HG03196 (cell line): ENCODE measurements at regions not wholly inside any gene's neighbourhood (a gene's known extent, or its start where the extent isn't known, plus 50 kb on each side); places are given as distances from the start of the nearest gene placed in this dataset.

ENCODE experiments used
- ATAC-seq: cut with Tn5 transposase; IDR thresholded peaks from one replicate; pipeline ENCODE4 v1.9.1; 2021; ENCODE audit not compliant: unreplicated experiment

- no peak for ATAC-seq
Observed at GRCh38 chr3:117120014-117120413, 410.4 kb downstream of the TUSC7 start.

GRCh38 chr3:117122609-117123008 is 413.0 kb downstream of the TUSC7 start:
- no peak for ATAC-seq

GRCh38 chr3:117126460-117126859 is 416.9 kb downstream of the TUSC7 start:
- ATAC-seq = no peak

- ATAC-seq = no peak
Observed at GRCh38 chr3:117126946-117127546, 417.5 kb downstream of the TUSC7 start.

- no peak for ATAC-seq
Observed at GRCh38 chr3:117128133-117128532, 418.6 kb downstream of the TUSC7 start.

- ATAC-seq = no peak
Observed at GRCh38 chr3:117128872-117129271, 419.3 kb downstream of the TUSC7 start.

- no peak for ATAC-seq
Observed at GRCh38 chr3:117129516-117129915, 419.9 kb downstream of the TUSC7 start.

- ATAC-seq = no peak
Observed at GRCh38 chr3:117130222-117130621, 420.6 kb downstream of the TUSC7 start.

GRCh38 chr3:117131259-117131658 is 421.7 kb downstream of the TUSC7 start:
- no peak for ATAC-seq

GRCh38 chr3:117133066-117133465 is 423.5 kb downstream of the TUSC7 start:
- no peak for ATAC-seq

GRCh38 chr3:117135207-117135606 is 425.6 kb downstream of the TUSC7 start:
- no peak for ATAC-seq

- no peak for ATAC-seq
Observed at GRCh38 chr3:117136003-117136402, 426.4 kb downstream of the TUSC7 start.

- no peak for ATAC-seq
Observed at GRCh38 chr3:117137065-117137464, 427.5 kb downstream of the TUSC7 start.

- ATAC-seq = no peak
Observed at GRCh38 chr3:117139681-117140080, 430.1 kb downstream of the TUSC7 start.

GRCh38 chr3:117141812-117142211 is 432.2 kb downstream of the TUSC7 start:
- ATAC-seq = no peak

- no peak for ATAC-seq
Observed at GRCh38 chr3:117144853-117145252, 435.3 kb downstream of the TUSC7 start.

- no peak for ATAC-seq
Observed at GRCh38 chr3:117145677-117146076, 436.1 kb downstream of the TUSC7 start.

- ATAC-seq = no peak
Observed at GRCh38 chr3:117146571-117146970, 437.0 kb downstream of the TUSC7 start.

GRCh38 chr3:117149584-117149983 is 440.0 kb downstream of the TUSC7 start:
- no peak for ATAC-seq

GRCh38 chr3:117150628-117151027 is 441.0 kb downstream of the TUSC7 start:
- no peak for ATAC-seq

- ATAC-seq = no peak
Observed at GRCh38 chr3:117160176-117160575, 450.6 kb downstream of the TUSC7 start.

GRCh38 chr3:117161816-117162215 is 452.2 kb downstream of the TUSC7 start:
- no peak for ATAC-seq

- no peak for ATAC-seq
Observed at GRCh38 chr3:117165176-117165575, 455.6 kb downstream of the TUSC7 start.
